IPS-18a (cell line): ENCODE measurements at regions not wholly inside any gene's neighbourhood (a gene's known extent, or its start where the extent isn't known, plus 50 kb on each side); places are given as distances from the start of the nearest gene placed in this dataset.
"Not testable (repeated sequence)": the region's sequence is repeated elsewhere in the genome, so short reads cannot be mapped to it uniquely, and the experiment has no call there.

ENCODE experiments used
- H3K27ac ChIP-seq: one replicate; pipeline ENCODE4 v1.5.1; 2013; ENCODE audit warnings: low read length
- H3K27me3 ChIP-seq: one replicate; pipeline ENCODE4 v1.6.1; 2013; ENCODE audit warnings: mild to moderate bottlenecking, low read length; ENCODE audit not compliant: control insufficient read depth, insufficient read depth
- H3K36me3 ChIP-seq: one replicate; pipeline ENCODE4 v1.6.1; 2013; ENCODE audit warnings: low read depth, low read length; ENCODE audit not compliant: control insufficient read depth
- H3K4me1 ChIP-seq: one replicate; pipeline ENCODE4 v1.6.1; 2013; ENCODE audit warnings: low read depth, low read length; ENCODE audit not compliant: control insufficient read depth
- H3K4me3 ChIP-seq: one replicate; pipeline ENCODE4 v1.5.1; 2013; ENCODE audit warnings: low read length
- H3K9ac ChIP-seq: one replicate; pipeline ENCODE4 v1.6.1; 2013; ENCODE audit warnings: mild to moderate bottlenecking, low read length, moderate library complexity
- H3K9me3 ChIP-seq: one replicate; pipeline ENCODE4 v1.6.1; 2013; ENCODE audit warnings: low read depth, low read length; ENCODE audit not compliant: control insufficient read depth

DNA sequence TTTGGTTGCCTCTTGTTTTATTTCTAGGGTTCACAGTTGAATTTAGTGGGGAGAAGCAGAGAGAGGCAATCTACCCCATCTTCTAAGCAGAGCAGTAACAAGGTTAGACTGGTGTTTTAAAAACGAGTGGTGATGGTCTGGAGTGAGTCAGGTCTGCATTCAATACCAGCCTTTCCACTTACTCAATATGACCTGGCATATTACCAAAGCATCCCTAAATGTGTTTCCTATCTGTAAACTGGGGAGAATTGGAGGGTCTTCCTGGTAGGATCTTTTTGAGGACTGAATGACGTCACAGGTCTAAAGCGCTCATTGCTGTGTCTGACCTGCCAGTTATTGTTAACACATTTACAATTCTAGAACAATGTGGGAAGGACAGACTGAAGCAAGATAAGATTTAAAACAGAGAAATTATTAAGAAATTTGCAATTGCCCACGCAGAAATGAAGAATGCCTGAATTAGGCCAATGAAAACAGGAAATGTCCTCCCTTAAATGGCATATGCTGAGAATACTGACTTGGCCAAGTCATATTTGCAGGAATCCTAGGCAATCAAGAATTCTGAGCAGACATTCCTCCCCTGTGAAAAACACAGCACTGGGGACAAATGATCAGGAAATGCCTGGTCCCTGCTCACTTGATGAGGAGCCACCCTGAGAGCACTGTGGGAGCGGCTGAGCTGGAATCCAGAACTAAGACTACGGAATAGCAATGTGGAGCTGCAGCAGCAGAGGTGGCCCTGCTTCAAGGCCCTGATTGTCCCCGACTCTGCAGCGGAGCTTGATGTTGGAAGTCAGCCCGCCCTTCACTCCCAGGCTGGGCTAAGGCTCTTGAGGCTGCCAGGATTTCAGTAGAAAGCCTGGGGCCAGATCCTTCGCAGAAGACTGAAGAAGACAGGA, 184.5 kb upstream of the CXCL12 start:
- H3K36me3 ChIP-seq: no peaks in the 10 kb centered on the region
- H3K4me1 ChIP-seq: no peaks in the 10 kb centered on the region
- no peak overlapping the region for H3K9ac ChIP-seq
- no peaks in the 10 kb centered on the region for H3K27me3 ChIP-seq
- H3K9me3 ChIP-seq: no peaks in the 10 kb centered on the region
- H3K4me3 ChIP-seq: no peak overlapping the region
- no peak overlapping the region for H3K27ac ChIP-seq

DNA sequence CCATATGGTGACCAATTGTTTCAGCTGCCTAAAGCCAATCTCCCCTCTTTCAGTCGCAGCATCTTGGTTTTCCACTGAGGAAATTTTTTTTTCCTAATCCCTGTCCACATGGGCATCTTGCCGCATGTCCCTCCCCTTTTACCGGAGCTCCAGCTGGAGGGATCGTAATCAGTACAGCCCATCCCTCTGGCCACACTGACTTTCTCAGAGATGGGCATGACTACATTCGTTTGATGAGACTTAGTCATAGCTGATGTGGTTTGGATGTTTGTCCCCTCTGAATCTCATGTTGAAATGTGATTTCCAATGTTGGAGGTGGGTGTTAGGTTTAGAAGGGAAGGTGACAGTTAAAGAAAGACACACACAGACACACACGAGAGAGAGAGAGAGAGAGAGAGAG, 186.8 kb upstream of the CXCL12 start:
- Histone ChIP-seq H3K4me1 (no peaks in the 10 kb centered on the region), H3K27me3 (no peaks in the 10 kb centered on the region), H3K9me3 (no peaks in the 10 kb centered on the region), H3K9ac (no peak overlapping the region), H3K4me3 (no peak overlapping the region), H3K27ac (no peak overlapping the region), H3K36me3 (no peaks in the 10 kb centered on the region)

DNA sequence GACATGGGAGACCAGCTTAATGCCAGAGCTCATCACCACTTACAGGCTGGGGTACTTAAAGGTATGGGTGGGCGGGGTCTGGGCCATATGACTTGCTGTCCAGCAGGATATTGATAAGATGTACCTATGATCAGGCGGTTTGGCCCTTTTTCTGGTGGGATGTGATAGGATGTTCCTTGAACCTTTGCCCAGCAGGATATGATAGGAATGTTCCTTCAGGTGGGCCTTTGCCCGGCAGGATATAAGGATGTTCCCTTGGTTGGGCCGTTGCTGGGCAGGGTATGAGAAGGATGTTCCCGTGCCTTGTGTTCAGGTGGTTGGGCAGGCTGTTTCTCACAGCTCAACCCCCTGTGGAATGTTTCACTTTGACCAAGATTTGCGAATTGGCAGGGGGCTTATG, 187.2 kb upstream of the CXCL12 start:
- Histone ChIP-seq H3K4me1 (no peaks in the 10 kb centered on the region), H3K9ac (no peak overlapping the region), H3K9me3 (no peaks in the 10 kb centered on the region), H3K27me3 (no peaks in the 10 kb centered on the region), H3K36me3 (no peaks in the 10 kb centered on the region), H3K4me3 (no peak overlapping the region), H3K27ac (no peak overlapping the region)

DNA sequence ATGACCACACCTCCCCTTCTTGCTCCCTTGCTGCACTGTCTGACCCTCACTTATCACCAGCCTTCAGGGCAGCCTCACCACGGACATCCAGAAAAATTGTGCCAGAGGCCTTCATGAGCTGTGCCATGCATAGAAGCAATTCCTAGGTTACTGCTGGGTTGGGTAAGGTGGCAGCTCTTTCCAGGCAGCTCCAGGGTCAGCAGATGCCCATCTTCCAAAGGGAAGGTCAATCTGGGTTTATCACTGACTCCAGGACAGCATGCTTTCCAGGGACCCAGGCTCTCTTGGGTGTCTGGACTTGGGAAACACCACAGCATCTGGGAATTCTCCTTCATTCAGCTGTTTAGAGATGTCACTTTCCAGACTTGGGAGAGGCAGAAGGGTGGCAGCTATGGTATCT, 188.9 kb upstream of the CXCL12 start:
- Histone ChIP-seq H3K4me3 (no peak overlapping the region), H3K9ac (no peak overlapping the region), H3K27me3 (no peaks in the 10 kb centered on the region), H3K36me3 (no peaks in the 10 kb centered on the region), H3K9me3 (no peaks in the 10 kb centered on the region), H3K4me1 (no peaks in the 10 kb centered on the region), H3K27ac (no peak overlapping the region)

DNA sequence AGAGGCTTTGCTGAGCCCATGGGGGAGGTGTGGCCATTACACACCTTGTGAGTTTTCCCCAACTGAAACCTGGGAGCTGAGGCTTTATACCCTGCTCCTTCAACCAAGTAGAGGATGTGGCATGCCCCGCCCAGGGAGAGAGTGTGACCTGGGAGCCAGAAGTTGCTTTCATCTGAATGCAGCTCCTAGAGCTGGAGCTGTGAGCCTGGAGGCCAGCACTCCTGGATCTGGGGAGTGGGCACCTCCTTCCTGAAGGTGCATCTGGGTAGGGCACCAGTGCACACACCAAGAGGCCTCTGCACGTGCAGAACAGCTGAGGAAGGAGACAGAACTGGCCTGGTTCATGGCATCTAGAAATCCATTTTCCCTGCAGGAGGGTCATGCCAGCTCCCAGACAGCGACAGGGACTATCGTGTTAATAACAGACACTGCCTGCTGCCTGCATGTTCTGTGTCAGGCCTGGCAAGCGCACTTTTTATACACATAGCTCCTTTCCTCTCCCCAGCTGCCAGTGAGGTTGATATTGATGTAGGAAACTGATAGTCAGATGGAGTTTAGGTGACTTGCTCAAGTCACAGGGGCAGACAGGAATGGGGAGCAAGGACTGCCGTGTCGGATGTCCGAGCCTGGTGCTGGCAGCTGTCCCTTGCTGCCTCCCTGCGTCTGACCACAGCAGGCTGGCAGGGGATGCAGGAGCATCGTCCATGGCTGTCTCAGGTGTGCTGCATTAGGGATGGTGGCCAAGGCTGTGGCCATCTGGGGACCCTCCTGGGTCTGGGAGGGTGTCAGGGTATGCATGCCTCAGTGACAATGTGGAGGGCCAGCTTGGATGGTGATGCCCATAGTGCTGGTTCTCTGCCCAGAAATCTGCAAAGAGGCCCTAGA, 189.9 kb upstream of the CXCL12 start:
- Histone ChIP-seq H3K27ac (no peak overlapping the region), H3K36me3 (no peaks in the 10 kb centered on the region), H3K9ac (no peak overlapping the region), H3K4me3 (no peak overlapping the region), H3K4me1 (no peaks in the 10 kb centered on the region), H3K9me3 (no peaks in the 10 kb centered on the region), H3K27me3 (no peaks in the 10 kb centered on the region)

DNA sequence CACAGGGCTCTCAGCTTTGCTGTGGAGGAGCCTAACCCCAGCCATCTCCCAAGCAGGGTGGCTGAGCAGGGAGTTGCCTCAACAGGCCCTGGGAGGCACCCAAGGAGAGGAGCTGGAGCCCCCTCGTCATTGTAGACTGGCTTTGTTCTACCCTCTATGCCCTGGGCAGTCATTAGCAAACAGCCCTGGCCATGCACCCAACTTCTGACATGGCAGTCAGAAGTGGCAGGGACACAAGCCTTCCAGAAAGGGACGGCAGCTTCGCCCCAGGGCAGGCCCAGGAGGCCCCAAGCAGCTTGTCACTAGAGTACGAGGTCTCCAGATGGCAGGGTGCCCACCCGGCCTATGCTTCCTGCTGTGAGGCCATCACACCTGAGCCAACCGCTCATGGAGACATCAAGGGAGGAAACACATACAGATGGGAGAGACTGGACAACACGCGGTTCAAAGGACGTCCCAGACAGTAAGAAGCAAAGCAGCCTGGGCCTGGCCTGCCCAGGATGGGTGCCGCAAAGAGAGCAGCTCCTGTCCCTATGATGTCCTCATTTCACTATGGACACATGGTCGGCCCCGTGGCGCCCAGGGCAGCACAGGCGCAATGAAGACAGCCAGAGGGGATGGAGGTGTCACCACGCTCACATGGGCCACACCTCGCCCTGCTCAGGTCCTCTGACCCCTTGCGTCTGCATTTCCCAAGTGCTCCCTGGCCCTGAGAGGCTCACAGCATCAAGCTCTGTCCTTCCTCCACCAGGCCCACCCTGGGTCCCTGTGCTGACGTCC, 190.9 kb upstream of the CXCL12 start:
- H3K9ac ChIP-seq: no peak overlapping the region
- no peak overlapping the region for H3K27ac ChIP-seq
- H3K9me3 ChIP-seq: no peaks in the 10 kb centered on the region
- H3K4me1 ChIP-seq: no peaks in the 10 kb centered on the region
- H3K27me3 ChIP-seq: no peaks in the 10 kb centered on the region
- no peak overlapping the region for H3K4me3 ChIP-seq
- H3K36me3 ChIP-seq: no peaks in the 10 kb centered on the region

DNA sequence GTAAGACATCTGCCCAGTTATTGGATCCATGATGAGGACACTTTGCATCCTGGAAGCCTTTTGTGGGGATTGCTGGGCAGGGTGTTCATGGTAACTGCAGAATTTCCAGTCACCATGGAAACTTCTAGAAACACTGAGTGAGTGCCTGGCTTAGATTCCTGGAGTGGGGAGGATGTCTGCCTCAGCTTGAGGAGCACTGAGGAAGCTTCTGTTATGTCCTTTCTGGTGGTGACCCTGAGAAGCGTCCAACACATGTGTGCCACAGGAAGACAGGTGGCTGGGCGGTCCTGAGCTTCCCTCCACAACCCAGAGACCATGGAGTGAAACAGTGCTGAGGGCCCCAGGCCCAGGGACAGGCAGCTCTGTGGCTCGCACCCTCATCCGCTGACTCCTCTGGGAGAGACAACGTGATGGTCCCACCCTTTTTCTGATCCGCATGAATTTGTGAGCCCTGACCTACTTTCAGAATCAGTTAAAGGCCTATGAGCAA, 191.8 kb upstream of the CXCL12 start:
- H3K4me1 ChIP-seq: no peaks in the 10 kb centered on the region
- no peak overlapping the region for H3K4me3 ChIP-seq
- H3K9me3 ChIP-seq: no peaks in the 10 kb centered on the region
- H3K27ac ChIP-seq: no peak overlapping the region
- no peaks in the 10 kb centered on the region for H3K36me3 ChIP-seq
- no peaks in the 10 kb centered on the region for H3K27me3 ChIP-seq
- no peak overlapping the region for H3K9ac ChIP-seq

DNA sequence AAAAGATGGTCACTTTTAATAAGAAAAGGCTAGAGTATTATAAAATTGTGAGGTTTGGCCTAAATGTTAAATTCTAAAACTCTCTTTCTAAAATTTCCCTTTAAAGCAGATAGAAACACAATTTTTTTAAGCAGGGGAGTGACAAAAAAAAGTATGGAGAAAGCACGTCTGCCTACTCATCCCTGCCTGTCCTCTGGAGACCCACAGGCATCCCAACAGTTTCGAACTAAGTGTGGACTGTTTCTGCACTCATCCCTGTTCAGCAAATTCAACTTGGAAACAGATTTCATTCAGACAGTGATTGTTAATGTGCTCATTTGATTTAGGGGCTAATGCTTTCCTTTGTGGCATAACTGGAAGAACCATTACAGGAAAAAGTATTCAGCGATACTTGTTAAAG, 192.6 kb upstream of the CXCL12 start:
- H3K4me1 ChIP-seq: no peaks in the 10 kb centered on the region
- no peaks in the 10 kb centered on the region for H3K27me3 ChIP-seq
- H3K4me3 ChIP-seq: no peak overlapping the region
- H3K36me3 ChIP-seq: no peaks in the 10 kb centered on the region
- no peak overlapping the region for H3K27ac ChIP-seq
- no peaks in the 10 kb centered on the region for H3K9me3 ChIP-seq
- no peak overlapping the region for H3K9ac ChIP-seq

DNA sequence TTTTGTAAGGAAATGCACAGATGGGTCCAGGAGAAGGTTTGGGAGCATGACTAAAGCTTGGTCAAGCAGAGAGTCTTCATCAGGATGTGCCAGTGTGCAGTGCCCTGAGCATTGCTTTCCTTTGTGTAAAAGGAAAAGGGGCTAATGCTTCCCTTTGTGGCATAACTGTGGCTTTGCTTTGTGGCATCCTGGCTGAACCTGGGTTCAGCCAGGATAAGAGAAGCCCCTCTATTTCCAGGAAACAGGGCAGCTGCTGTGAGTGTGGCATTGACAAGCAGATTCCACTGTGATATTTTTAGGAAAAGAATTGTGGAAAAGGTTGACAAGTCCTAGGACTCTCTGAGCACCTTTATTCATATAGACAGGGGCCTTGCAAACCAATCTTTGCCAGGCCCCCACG, 193.4 kb upstream of the CXCL12 start:
- Histone ChIP-seq H3K27ac (no peak overlapping the region), H3K27me3 (no peaks in the 10 kb centered on the region), H3K4me1 (no peaks in the 10 kb centered on the region), H3K9me3 (no peaks in the 10 kb centered on the region), H3K4me3 (no peak overlapping the region), H3K9ac (no peak overlapping the region), H3K36me3 (no peaks in the 10 kb centered on the region)

DNA sequence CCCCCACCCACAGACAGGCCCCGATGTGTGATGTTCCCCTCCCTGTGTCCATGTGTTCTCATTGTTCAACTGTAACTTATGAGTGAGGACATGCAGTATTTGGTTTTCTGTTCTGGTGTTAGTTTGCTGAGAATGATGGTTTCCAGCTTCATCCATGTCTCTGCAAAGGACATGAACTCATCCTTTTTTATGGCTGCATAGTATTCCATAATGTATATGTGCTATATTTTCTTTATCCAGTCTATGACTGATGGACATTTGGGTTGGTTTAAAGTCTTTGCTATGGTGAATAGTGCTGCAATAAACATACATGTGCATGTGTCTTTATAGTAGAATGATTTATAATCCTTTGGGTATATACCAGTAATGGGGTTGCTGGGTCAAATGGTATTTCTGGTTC, 194.1 kb upstream of the CXCL12 start:
- H3K9ac ChIP-seq, H3K27ac ChIP-seq: not testable (repeated sequence)

DNA sequence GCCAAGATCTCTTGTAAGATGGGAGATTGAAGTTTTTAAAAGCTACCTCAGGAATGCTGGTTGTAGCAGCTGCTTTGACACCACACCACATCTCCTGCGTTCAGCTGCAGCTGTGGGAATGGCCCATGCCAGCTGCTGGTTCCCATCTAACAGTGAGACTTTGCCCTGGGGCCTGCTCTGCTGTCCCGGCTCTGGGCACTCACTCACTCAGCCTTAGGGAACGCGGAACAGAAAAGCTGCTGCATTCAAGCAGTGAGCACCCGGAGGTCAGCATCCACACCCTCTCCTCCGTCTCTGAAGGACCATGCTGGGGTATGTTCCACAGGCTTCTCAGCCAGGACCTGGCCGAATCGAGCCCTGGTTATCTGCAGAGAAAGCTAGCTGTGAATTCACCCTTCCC, 197.1 kb upstream of the CXCL12 start:
- no peak overlapping the region for H3K4me3 ChIP-seq
- H3K4me1 ChIP-seq: no peaks in the 10 kb centered on the region
- no peaks in the 10 kb centered on the region for H3K27me3 ChIP-seq
- H3K9me3 ChIP-seq: no peaks in the 10 kb centered on the region
- H3K27ac ChIP-seq: no peak overlapping the region
- H3K9ac ChIP-seq: no peak overlapping the region
- H3K36me3 ChIP-seq: no peaks in the 10 kb centered on the region

More for the DNA sequence above, 194.1 kb upstream of the CXCL12 start:
- H3K27me3 ChIP-seq, H3K4me3 ChIP-seq, H3K4me1 ChIP-seq, H3K36me3 ChIP-seq, H3K9me3 ChIP-seq: not testable (repeated sequence)
